ENCODE measurements at regions not wholly inside any gene's neighbourhood (a gene's known extent, or its start where the extent isn't known, plus 50 kb on each side); places are given as distances from the start of the nearest gene placed in this dataset.
"Not testable (repeated sequence)": the region's sequence is repeated elsewhere in the genome, so short reads cannot be mapped to it uniquely, and the experiment has no call there.

DNA sequence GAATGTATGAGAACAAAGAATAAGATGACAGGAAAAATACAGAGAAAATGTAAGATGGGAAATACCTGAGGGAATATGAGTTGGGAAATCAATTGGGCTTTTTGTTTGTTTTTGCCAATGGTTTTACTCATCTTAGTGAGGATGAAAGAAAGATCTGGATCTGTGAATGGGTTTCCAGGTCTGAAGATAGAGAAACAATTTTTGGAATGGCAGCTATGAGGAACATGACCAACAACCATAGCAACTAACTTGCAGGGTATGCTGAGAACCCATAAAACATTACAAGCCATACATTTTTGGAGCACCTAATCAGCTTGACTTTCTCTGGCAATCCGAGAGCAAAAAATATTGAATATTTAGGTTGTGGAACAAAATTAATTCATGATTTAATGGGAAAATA is 290.0 kb downstream of the KCTD12 start:
- no peak for DNase-seq

DNA sequence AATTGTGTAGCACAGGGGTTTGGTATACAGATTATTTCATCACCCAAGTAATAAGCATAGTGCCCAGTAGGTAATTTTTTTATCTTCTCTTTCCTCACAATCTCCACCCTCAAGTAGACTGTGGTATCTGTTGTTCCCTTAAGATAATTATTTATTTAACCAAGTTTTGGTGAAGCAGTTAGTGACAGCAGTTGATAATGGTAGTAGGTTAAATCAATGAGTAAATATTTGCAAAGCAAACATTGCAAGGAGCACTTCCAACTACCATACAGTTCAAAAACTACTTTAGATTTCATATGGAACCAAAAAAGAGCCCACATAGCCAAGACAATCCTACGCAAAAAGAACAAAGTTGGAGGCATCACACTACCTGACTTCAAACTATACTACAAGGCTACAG is 291.8 kb downstream of the KCTD12 start:
- DNase-seq: no peak

DNA sequence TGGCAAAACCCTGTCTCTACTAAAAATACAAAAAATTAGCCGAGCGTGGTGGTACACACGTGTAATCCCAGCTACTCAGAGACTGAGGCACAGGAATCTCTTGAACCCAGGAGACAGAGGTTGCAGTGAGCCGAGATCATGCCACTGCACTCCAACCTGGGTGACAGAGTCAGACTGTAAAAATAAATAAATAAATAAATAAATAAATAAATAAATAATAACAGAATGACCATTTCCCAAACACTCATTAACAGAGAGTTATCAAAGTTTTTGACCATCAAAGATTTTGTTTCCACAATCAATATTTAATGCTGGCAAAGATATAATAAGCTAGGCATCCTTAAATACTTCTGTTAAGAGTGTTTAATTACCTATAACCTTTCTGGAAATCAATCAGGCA is 299.4 kb downstream of the KCTD12 start:
- no peak for DNase-seq

DNA sequence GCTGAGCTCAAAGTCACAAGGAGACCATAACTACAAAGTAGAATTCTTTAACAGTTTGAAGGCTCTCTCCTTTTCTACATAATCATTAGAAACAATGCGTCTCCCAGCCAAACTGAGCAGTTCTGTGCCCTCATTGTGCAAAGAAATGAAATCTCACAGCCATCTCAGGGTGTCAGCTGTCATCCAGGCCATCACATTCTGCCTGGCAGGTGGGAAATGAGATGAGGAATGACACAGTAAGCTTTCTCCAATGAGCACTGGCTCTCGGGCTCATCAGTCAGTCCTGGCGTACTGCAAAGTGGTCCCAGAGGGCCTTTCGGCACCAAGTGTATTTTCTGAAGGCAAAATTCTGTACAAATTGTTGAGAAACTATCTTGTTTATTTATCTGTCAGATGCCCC is 306.5 kb downstream of the KCTD12 start:
- DNase-seq: no peak

DNA sequence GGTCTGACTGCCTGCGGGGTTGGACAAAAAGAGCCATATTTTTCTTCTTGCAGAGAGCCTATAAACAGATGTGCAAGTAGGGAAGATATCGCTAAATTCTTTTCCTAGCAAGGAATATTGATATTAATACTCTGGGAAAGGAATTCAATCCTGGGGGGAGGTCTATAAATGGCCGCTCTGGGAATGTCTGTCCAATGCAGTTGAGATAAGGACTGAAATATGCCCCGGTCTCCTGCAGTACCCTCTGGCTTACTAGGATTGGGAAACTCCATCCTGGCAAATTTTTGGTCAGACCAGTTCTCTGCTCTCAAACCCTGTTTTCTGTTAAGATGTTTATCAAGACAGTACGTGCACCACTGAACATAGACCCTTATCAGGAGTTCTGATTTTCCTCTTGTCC is 310.6 kb downstream of the KCTD12 start:
- not testable (repeated sequence) for DNase-seq

DNA sequence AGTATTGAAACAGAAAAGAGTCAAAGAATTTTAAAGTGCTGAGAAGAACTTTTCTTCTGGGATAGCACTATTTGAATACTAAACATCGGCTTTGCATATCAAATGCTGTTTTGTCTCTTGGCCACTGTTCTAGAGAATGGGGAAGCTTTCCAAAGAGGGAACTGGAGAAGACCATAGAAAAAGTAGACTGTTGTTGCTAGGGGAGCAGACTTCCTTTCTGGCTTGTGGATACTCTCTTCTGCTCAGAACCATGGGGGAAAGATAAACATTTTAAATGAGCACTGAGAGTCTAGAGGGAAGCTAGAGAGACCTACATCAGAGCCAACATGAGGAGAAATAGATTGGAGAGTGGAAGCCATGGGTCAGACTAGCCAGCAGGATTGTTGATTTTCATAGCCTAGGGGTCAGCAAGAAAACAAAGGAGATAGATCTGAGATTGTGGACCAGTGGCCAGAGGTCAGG is 315.7 kb downstream of the KCTD12 start:
- DNase-seq: no peak

DNA sequence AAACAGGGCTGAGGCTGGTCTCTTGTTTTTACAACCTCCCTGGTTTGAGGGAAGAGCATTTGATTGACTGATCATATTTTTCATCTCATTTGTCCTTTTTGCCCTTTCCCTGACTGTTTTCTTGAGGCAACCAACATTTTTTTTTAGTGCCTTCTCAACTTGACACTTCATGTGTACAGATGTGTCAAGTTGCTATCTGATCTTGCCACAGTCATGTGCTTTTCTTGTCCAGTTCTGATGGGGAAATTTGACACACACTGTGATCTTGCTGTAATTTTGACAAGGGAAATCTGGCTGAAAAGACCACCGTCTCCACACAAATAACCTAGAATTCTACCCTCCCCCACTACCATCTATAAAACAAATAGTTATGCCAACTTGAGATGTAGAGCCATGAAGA is 329.6 kb downstream of the KCTD12 start:
- DNase-seq: no peak

DNA sequence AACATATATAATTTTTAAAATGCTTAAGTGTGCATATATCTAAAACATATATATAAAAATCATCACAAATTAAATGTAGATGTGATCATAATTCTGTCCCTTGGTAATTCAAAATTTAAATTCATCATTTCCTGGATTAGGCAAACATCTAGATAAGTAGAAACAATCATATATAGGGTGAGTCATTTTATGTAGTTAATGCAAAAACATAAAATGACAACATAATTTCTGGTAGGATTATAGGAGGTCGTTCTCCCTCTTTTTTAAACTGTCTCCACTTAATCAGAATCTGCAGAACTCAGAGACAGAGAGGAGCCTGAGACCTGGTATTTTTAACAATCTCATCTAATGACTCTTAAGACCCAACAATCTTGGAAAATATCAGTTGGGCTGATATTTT is 333.4 kb downstream of the KCTD12 start:
- DNase-seq: no peak

DNA sequence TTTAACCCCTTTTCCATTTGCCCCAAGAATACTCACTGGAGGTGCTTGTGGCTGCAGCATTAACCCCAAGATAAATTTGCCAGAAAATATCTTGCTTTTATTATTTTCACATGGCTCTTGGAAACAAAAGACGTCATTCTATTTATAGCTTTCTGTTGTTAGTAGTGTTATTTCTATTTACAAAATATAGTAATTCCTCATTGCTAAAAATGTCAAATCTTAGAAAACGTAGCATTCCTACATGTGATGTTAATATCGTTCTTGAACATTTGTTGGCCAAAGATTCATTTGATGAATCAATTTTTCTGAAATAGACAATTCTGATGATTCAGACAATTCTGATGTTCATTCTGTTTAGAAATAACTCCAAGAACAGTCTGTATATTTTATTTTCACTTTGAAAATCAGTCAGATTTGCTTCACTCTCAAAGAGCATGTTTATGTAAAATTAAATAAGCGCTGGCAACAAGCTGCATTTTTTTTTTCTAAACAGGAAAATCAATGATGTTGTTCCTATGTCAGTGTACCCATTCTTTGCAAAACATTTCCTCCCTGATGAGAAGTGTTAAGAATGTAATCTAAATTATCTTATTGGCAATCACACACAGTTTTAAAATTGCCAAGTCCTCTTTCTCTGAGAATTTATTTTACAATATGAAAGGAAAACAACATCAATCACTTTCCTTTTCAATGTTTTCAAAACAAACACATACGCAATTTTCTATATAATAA is 334.0 kb downstream of the KCTD12 start:
- DNase-seq: no peak

DNA sequence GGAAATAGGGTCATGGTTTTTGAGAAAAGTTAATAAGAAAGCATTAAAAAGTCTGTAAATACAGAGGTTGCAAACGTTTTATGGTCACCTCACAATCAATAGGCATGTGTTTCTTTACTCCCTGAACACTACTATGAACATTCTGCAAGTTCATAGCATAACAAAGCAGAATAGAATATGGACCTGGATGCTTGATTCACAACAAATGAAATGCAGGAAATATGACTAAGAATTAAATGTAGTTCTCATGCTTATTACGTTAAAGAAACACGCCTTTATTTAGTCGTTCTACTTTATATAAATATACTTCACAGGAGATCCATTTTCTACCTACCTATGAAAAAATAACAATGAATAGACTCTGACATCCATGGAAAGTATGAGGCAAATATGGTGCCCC is 344.0 kb downstream of the KCTD12 start:
- DNase-seq: no peak

DNA sequence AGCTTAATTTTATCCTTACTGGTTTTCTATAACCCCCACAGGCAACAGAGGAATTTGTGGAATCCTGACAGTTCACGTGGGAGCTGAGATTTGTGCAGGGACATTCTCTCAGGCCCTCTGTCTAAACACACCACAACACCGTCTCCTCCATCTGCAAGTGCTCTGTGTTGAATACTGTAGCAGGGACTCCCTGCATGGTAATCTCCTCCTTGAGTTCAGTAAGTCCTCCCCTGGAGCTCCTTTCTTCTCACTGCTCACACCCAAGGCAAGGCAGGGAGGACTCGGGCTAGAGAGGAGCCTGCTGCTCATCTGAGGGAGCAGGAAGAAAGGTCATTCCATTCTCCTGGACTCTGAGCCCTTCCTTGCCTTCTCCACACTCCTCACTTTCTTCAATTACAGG is 348.2 kb downstream of the KCTD12 start:
- no peak for DNase-seq

DNA sequence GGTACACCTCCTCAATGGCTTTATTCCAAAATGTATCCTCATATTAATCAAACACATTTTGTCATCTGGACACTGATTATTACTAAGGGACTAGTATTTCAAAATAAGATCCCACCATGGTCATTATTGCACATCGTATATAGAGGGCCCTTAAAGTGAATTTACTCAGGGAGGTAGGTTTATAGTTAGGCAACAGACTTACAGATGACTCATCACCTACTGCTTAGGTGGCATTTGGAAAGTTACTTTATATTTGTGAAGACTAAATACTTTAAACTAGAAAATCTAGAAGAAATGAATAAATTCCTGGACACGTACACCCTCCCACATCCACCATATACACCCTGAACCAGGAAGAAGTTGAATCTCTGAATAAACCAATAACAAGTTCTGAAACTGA is 353.0 kb downstream of the KCTD12 start:
- no peak for DNase-seq

DNA sequence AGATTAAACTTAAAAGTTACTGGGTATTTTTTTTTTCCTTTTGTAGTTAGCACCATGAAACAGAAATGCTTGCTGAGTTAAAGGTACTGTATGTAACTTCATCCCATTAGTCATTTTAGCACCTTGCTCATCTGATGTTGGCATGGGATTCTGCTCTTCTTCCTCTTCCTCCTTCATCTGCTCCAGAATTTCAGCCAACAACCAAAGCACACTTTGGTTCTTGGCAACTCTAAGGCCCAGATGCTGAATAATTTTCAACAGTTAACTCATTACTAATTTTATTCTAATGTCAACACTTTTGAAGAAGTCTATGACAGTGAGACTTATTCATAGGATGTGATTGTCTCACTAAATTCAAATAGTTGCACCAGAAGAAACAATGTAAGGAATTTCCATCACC is 359.2 kb downstream of the KCTD12 start:
- DNase-seq: no peak

DNA sequence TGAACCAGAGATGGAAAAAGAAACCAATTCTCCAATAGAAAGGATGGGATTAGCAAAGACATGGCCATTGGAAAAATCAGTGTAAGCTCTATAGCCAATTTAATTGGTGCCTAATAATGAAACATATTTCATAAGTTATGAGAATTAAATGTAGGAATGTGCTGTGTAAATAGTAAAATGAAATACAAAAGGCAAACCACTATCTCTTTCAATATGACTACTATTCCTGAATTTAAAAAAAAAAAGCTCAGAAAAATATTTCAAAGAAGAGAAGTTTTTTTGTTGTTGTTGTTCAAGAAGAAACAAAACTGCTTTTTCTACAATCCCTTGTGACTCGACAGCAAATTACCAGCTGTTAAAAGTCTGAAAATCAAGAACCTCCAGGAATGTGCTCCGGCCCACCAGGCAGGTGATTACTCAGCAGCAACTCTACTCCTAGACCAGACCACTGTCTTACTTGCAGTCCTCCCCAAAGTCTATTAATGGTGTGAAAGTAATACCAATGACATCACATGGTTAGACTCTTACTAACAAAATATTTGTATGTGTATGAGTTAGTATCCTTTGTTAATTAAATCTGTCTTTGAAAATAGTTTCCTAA is 362.4 kb downstream of the KCTD12 start:
- DNase-seq: no peak

DNA sequence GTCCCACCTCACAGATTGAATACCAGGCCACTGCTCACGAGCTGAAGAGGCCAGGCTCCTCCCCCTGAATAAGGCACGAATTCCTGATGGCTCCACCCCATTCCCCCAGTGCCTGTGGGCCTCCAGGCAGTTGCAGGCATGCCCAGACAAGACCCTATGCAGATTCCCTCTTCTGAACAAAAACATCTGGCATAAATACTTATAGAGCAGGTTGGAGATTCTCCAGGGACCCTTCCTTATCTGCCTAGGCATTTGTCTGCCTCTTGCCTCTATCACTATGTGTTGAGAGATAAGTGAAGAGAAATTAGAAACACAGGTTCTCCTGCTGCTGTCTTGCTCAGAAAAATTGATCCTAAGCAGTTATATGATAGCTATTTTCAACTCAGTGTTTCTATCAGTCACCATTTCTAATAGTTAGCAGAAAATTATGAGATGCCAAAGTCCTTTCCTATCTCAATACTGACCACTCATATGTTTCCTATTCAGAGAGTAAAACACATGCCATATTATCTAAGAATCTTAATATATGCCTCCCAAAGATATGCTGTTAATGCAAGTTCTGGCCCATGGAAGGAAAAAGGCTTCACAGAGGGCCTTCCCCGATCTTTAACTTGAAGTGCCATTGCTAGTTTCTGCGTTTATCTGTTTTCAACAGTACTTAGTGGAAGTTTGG is 364.0 kb downstream of the KCTD12 start:
- no peak for DNase-seq

DNA sequence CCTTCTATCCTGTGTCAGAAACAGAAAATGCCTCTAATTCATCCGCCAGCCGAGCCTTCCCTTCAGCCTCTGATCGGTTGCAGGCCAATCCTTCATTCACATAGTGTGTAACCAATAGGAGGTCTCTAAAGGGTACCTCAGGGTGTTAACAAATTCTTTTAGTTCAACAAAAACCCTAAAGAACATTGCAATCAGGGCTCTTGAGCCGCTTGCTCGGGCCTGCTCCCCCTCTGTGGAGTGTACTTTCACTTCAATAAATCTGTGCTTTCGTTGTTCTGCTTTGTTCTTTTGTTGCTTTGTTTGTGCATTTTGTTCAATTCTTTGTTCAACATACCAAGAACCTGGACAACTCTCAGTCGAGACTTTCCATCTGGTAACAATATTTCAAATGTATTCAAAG is 366.5 kb downstream of the KCTD12 start:
- no peak for DNase-seq

DNA sequence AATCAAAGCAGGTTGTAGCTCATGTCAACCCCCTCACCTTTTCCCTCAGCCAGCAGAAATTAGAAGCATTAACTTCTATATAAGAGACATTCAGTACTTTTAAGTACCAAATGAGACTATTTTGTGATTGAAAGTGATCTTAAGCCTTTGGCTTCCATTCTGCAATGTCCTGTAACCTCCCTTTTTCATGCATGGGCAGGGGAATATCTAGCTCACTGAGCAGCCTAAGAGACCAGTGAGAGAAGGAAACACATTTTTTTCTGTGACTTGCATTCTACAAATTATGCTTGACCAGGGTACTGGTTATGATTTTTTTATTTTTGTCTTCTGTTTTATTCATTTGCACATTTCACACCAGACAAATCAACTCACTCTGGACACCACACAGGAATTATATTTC is 369.6 kb downstream of the KCTD12 start:
- no peak for DNase-seq

DNA sequence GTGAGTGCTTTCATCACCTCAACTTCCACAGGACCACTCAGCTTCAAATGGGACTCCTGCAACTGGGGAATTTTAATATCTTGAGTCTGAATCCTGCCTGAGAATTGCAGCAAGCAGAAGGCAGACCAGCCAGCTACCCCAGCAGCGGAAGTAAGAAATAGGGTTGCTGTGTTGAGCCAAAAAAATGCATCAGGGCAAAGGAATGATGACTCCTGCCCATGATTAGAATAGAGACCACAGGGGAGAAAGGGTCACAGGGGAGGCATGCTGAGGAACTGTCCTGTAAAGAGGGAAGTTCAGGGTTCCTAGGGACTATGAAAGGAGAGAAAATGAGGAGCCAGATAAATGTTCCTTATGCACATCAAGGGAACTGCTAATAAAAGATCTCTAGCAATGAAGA is 370.2 kb downstream of the KCTD12 start:
- DNase-seq: no peak

DNA sequence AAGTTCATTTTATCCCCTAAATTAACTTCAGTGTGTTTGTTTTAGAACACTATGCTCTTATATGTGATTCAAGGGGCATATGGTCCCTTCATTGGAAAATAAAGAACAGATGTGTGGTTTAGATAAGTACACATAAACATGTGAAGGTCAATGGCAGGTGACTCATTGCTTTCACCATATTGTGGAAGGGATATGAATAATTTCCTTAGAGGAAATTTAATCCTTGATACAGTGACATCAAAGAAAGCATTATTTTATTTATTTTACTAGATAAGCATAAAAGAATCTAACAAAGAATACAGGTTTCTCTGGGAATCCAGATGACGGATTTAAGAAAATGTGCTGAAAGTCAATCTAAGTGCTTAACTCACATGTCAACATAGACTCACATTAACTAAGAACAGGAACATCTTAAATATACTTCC is 373.5 kb downstream of the KCTD12 start:
- no peak for DNase-seq

DNA sequence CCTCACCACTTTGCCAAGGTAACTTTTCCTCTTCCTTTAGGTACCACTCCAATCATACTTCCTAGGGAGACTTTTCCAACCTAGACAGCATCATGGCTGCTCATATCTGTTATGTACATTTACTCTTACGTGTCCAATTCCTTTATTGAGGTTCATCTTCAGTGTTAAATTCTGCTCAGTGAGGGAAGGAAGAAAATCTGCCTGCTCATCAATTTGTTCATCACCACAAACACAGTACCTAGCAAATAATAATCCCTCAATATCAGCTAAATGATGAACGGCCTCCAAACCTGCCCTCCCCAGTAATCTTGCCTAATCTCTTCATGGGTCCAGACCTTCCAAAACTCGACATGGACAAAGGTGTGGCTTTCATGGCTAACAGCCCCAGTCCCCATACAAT is 380.8 kb downstream of the KCTD12 start:
- no peak for DNase-seq

DNA sequence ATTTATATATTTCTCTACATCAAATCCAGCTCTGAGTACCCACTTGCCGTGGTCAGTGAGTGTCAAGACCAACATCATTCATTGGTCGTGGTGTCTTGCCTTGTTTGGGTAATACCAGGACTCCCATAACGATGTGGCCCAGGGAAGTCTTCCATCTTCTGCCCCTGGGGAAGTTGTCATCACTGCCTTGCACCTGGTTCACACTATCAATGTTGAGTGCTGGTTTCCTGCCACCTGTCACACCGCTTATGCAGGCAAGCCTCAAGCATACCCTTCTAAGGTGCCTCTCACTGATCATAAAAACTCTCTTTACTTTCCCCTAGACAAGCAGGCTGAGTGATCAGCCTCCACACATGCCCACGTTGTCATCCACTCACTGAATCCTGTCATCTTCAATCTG is 382.4 kb downstream of the KCTD12 start:
- no peak for DNase-seq

DNA sequence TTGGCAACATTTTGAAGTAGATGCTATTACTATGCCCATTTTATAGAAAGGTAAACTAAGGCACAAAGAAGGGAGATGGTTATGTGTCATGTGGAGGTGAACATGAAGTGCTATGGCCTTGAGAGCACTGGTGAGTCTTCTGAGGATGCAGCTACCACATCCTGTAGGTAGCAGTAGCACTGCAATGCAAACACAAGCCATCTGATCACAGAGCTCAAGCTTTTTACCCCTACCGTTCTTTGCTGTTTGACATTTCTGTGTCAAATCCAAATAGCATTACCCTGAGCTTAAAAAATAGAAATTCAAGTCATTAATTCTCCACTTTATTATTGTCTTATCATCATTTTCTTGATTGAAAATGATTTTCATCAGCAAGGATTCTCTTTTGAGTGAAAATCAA is 382.9 kb downstream of the KCTD12 start:
- DNase-seq: no peak

DNA sequence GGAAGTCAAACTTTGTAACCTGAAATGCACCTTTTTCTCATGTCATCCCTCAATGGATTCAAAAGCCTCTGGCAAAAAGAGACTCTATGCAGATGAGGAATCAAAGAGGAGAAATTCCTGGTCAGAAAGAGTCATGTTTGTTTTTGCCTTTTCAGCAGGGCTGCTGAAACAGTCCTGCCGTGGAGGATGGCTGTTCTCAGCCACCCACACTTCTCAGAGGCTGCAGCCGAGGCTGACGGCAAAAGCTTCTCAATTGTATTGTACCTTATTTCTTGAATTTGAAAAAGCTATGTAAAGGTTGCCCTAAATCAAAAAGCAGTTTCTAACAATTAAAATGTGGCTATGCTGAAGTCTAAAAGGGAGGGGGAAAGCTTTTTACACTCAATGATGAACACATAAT is 385.3 kb downstream of the KCTD12 start:
- DNase-seq: no peak

DNA sequence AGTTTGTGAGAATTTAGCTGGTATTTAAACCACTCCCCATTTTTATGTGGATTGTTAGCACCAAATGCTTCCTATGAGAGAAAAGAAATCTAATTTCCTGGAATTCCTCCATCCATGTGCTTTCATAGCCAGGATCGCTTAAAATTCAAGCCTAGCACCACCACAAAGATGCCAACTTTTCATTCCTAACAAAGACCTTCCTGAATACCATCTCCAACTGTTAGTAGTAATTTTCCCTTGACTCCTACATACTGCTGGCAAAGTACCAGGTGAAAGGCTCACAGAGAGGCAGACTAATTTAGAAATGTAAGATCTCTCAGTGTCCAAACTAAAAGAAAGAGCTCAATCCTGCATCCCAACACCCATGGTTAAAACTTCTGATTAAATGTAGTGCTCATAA is 386.3 kb downstream of the KCTD12 start:
- DNase-seq: no peak

DNA sequence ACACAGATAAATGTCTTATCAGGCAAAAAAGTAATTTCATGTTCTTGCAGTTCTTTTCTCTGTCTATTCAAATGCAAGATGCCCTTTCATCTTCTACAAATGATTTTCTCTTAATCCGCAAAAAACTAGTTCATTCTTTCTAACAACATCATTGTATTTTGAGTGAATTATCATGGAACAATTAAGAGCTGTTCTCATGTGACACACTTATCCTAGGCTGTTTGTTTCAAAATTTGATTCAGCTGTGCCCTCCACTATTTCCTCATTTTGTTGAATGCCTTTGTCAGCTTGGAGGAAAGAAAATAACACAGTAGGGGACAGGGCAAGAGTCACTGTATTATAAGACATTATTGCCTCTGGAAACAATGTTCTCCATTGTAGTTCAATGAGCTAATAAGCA is 396.9 kb downstream of the KCTD12 start:
- DNase-seq: no peak
